ENCODE measurements at regions not wholly inside any gene's neighbourhood (a gene's known extent, or its start where the extent isn't known, plus 50 kb on each side); places are given as distances from the start of the nearest gene placed in this dataset.

DNA sequence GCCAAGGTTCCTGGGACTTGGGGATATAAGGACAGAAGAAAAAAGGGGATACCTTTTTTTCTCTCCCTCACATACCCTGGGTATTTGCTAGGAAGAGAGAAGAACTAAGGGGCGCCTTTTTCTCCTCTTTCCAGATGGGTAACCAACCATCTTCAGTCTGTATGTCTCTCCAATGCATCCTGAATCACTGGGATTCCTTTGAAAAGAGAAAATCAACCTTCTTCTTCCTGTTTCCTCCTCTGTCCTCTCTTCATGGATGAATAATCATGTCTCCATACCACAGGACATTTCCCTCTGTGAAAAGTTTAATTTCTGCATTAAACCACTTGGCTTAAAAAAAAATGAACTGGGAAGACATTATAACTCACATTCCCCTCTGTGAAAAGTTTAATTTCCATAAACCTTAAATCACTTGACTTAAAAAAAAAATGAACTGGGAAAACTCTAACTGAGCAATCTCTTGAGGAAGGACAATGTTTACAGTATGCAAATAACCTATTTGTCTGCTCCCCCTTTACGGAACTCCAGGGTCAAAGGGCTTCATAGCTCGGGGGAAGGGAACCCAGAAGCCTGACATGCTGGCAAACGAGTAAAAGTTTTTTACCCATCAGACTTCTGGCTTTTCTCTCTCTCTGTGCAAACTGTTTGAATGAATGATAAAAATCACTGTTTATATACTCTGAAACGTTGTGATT lies 56.7 kb upstream of the FAM98A start:
- Histone ChIP-seq H2AFZ (ENCODE audit: low read length) (no peak overlapping the region), H3K4me1 (replicated peaks in 1 of 4; ENCODE audit: control insufficient read depth in 3 of 4, insufficient read depth in 4 of 4, low read length in 3 of 4) (no peaks in the 10 kb centered on the region), H3K14ac (ENCODE audit: insufficient read length) (no peak overlapping the region), H3K27me3 (replicated peaks in 1 of 4; ENCODE audit: control insufficient read depth in 3 of 4, extremely low read depth in 1 of 4, insufficient read depth in 3 of 4, low read length in 3 of 4) (no peaks in the 10 kb centered on the region), H2BK20ac (ENCODE audit: low read length) (no peak overlapping the region), H3K9me3 (ENCODE audit: insufficient read depth in 2 of 2, low read depth in 1 of 2, low read length in 1 of 2) (peaks cover 0 to 1% of the 10 kb centered on the region in 2 experiments; a peak in 2 of 4 replicates), H3K23me2 (ENCODE audit: low read depth, low read length) (no peaks in the 10 kb centered on the region), H4K91ac (replicated peaks; ENCODE audit: insufficient read length, low read length) (no peak overlapping the region), H2BK12ac (ENCODE audit: low read depth, low read length) (no peak overlapping the region), H3K9ac (replicated peaks in 1 of 4; ENCODE audit: extremely low read depth in 1 of 4, low read depth in 3 of 4, low read length in 3 of 4) (no peak overlapping the region), H3K79me1 (ENCODE audit: low read depth, low read length) (no peaks in the 10 kb centered on the region), H3K4me2 (ENCODE audit: insufficient read depth in 1 of 2, low read depth in 2 of 2, low read length in 2 of 2) (no peak overlapping the region), H3K79me2 (ENCODE audit: control insufficient read depth in 1 of 2, insufficient read depth in 2 of 2, low read length in 2 of 2) (no peaks in the 10 kb centered on the region), H4K20me1 (replicated peaks in 1 of 2; ENCODE audit: control insufficient read depth in 1 of 2, insufficient read depth in 2 of 2, low read length in 2 of 2) (no peaks in the 10 kb centered on the region), H3K4ac (replicated peaks; ENCODE audit: insufficient read length, low read depth, low read length) (no peak overlapping the region), H3K36me3 (ENCODE audit: control insufficient read depth in 2 of 4, insufficient read depth in 4 of 4, low read length in 3 of 4) (no peaks in the 10 kb centered on the region; a peak in 2 of 8 replicates), H4K5ac (ENCODE audit: insufficient read length, low read depth, low read length) (no peak overlapping the region), H2BK15ac (ENCODE audit: low read length) (no peak overlapping the region), H2AK5ac (ENCODE audit: low read depth, low read length) (no peak overlapping the region), H4K8ac (ENCODE audit: extremely low read depth, insufficient read depth, low read length) (no peak overlapping the region), H3K23ac (ENCODE audit: insufficient read length) (no peak overlapping the region), H3K27ac (ENCODE audit: low read depth, low read length) (no peak overlapping the region), H3K56ac (replicated peaks; ENCODE audit: insufficient read length, low read depth, low read length) (no peak overlapping the region), H2BK5ac (ENCODE audit: low read depth, low read length) (no peak overlapping the region), H3K4me3 (ENCODE audit: extremely low read depth in 1 of 4, insufficient read depth in 2 of 4, low read depth in 3 of 4, low read length in 4 of 4) (no peak overlapping the region), H2BK120ac (replicated peaks; ENCODE audit: low read depth, low read length) (no peak overlapping the region), H3K18ac (ENCODE audit: extremely low read depth, low read length) (no peak overlapping the region)
- no peak for DNase-seq (ENCODE audit: low read depth in 1 of 2, low spot score in 2 of 2)
- POLR2A ChIA-PET (ENCODE audit: partially characterized antibody): no interaction called here
- WGBS, 2 experiments (ENCODE audit: extremely low coverage in 1 of 2, insufficient coverage in 1 of 2, insufficient read length in 1 of 2, insufficient replicate concordance in 2 of 2, low coverage in 1 of 2, low lambda C conversion rate in 2 of 2, missing lambda C conversion rate in 1 of 2): 96% methylated on average over 4 of the region's 5 CpGs; no CpG with 5 or more reads in 1 of the 2 experiments
- no peak for FAIRE-seq
- TF ChIP-seq CBX8 (IDR thresholded peaks at IDR 0.05; ENCODE audit: borderline replicate concordance, low read depth, low read length): no peak
- CTCF ChIA-PET (ENCODE audit: partially characterized antibody): no interaction called here

Measured in H1 (cell line).